ENCODE measurements at regions not wholly inside any gene's neighbourhood (a gene's known extent, or its start where the extent isn't known, plus 50 kb on each side); places are given as distances from the start of the nearest gene placed in this dataset.

DNA sequence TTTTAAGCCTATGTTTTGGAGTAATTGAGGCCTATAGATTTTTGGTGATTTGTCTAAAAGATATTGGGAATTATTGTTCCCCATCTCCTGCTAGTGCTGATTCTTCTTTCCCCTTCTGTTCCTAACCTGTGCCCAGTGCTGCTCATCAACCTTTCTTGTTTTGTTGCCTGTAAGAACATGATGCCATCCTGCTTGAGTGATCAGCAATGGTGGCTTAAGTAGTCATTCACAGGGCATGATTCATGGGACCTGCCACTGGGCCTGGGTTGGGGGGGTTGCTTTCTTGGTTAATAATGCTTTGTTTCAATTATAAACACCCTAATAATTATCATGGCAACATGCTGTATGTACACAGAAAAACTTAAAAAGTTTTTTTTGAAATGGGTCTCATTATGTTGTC is 562.9 kb upstream of the SETBP1 start:
- no TSS peak for BruUV-seq (replicated peaks)
- Histone ChIP-seq H3K79me2 (ENCODE audit: insufficient read depth, low read length) (no peaks in the 10 kb centered on the region), H3K9me3 (ENCODE audit: control insufficient read depth in 1 of 2, insufficient read depth in 1 of 2, low read depth in 1 of 2, low read length in 2 of 2) (peaks cover 0 to 27% of the 10 kb centered on the region in 2 experiments; a peak in 2 of 4 replicates), H3K27me3 (ENCODE audit: insufficient read depth, low read length) (no peaks in the 10 kb centered on the region), H3K4me1 (ENCODE audit: control insufficient read depth in 1 of 2, insufficient read depth in 2 of 2, low read length in 2 of 2) (no peaks in the 10 kb centered on the region), H3K36me3 (ENCODE audit: control insufficient read depth in 1 of 2, insufficient read depth in 2 of 2, low read length in 2 of 2) (no peaks in the 10 kb centered on the region), H3K9ac (ENCODE audit: low read length) (no peak overlapping the region), H3K9me2 (ENCODE audit: insufficient read depth) (no peaks in the 10 kb centered on the region), H3K4me2 (ENCODE audit: low read length) (no peak overlapping the region), H2AFZ (ENCODE audit: low read depth, low read length, poor library complexity, severe bottlenecking) (no peak overlapping the region), H3K27ac (ENCODE audit: low read depth, low read length) (no peak overlapping the region), H4K20me1 (ENCODE audit: insufficient read depth) (no peaks in the 10 kb centered on the region), H3K4me3 (replicated peaks in 1 of 2; ENCODE audit: low read depth in 1 of 2, low read length in 2 of 2) (no peak overlapping the region)
- RAD21 ChIA-PET (ENCODE audit: low non-redundant PET in 1 of 2, low total read pairs in 2 of 2, uncharacterized antibody in 2 of 2, unreplicated experiment in 2 of 2): no interaction called here
- no peak for DNase-seq (ENCODE audit: low read depth, low spot score)
- no peak for ATAC-seq
- intact Hi-C loops (cut with micrococcal nuclease): no loop called here
- no peak for TF ChIP-seq ZNF274 (IDR thresholded peaks at IDR 0.05; ENCODE audit: low read depth, low read length)
- no peak for TF ChIP-seq EGR1 (IDR thresholded peaks at IDR 0.05; ENCODE audit: low read depth)
- TF ChIP-seq EZH2 (IDR thresholded peaks at IDR 0.05): no peak
- no peak for TF ChIP-seq YY1 (IDR thresholded peaks at IDR 0.05; ENCODE audit: extremely low read depth, insufficient replicate concordance, low read depth, low read length)
- POLR2A ChIA-PET: no interaction called here
- CTCF ChIA-PET: no interaction called here

DNA sequence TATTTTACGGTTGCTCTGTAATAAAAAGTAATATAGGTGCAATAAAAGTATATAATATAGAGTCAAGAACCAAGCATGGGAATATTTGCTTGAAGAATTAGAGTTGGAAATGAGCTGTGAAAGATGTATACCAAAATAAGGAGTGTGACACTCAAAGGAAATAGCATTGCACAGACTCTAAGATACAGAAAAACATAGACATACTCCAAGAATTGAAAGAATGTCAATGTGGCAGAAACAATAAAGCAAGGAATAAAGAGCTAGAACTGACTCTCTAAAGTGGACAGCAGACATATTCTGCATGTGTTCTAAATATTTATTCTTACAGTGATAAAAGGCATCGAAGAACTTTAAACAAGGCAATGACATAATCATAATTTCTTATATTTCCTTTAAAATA is 561.1 kb upstream of the SETBP1 start:
- no peak overlapping the region for H3K27ac ChIP-seq (ENCODE audit: low read depth, low read length)
- H3K36me3 ChIP-seq (ENCODE audit: control insufficient read depth in 1 of 2, insufficient read depth in 2 of 2, low read length in 2 of 2): no peaks in the 10 kb centered on the region
- CTCF ChIA-PET: no interaction called here
- no peaks in the 10 kb centered on the region for H3K4me1 ChIP-seq (ENCODE audit: control insufficient read depth in 1 of 2, insufficient read depth in 2 of 2, low read length in 2 of 2)
- H3K27me3 ChIP-seq (ENCODE audit: insufficient read depth, low read length): no peaks in the 10 kb centered on the region
- POLR2A ChIA-PET: no interaction called here
- no peaks in the 10 kb centered on the region for H3K79me2 ChIP-seq (ENCODE audit: insufficient read depth, low read length)
- intact Hi-C loops (cut with micrococcal nuclease): no loop called here
- H4K20me1 ChIP-seq (ENCODE audit: insufficient read depth): no peaks in the 10 kb centered on the region
- RAD21 ChIA-PET (ENCODE audit: low non-redundant PET in 1 of 2, low total read pairs in 2 of 2, uncharacterized antibody in 2 of 2, unreplicated experiment in 2 of 2): no interaction called here
- H3K9me2 ChIP-seq (ENCODE audit: insufficient read depth): no peaks in the 10 kb centered on the region
- DNase-seq (ENCODE audit: low read depth, low spot score) (no peak), ATAC-seq (no peak)
- no peak overlapping the region for H2AFZ ChIP-seq (ENCODE audit: low read depth, low read length, poor library complexity, severe bottlenecking)
- no peak overlapping the region for H3K4me3 ChIP-seq (replicated peaks in 1 of 2; ENCODE audit: low read depth in 1 of 2, low read length in 2 of 2)
- H3K9ac ChIP-seq (ENCODE audit: low read length): no peak overlapping the region
- peaks cover 5 to 22% of the 10 kb centered on the region in 2 experiments; a peak in 2 of 4 replicates for H3K9me3 ChIP-seq (ENCODE audit: control insufficient read depth in 1 of 2, insufficient read depth in 1 of 2, low read depth in 1 of 2, low read length in 2 of 2)
- H3K4me2 ChIP-seq (ENCODE audit: low read length): no peak overlapping the region
- BruUV-seq (replicated peaks): no TSS peak
- TF ChIP-seq POLR2A (IDR thresholded peaks at IDR 0.05; ENCODE audit: borderline replicate concordance, extremely low read depth, insufficient read depth, insufficient read length): no peak
- no peak for TF ChIP-seq EZH2 (IDR thresholded peaks at IDR 0.05)
- TF ChIP-seq EZH2phosphoT487 (IDR thresholded peaks at IDR 0.05; ENCODE audit: borderline replicate concordance): no peak
- TF ChIP-seq, protein P1, sequence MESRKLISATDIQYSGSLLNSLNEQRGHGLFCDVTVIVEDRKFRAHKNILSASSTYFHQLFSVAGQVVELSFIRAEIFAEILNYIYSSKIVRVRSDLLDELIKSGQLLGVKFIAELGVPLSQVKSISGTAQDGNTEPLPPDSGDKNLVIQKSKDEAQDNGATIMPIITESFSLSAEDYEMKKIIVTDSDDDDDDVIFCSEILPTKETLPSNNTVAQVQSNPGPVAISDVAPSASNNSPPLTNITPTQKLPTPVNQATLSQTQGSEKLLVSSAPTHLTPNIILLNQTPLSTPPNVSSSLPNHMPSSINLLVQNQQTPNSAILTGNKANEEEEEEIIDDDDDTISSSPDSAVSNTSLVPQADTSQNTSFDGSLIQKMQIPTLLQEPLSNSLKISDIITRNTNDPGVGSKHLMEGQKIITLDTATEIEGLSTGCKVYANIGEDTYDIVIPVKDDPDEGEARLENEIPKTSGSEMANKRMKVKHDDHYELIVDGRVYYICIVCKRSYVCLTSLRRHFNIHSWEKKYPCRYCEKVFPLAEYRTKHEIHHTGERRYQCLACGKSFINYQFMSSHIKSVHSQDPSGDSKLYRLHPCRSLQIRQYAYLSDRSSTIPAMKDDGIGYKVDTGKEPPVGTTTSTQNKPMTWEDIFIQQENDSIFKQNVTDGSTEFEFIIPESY (IDR thresholded peaks at IDR 0.05; ENCODE audit: extremely low read depth, insufficient replicate concordance, low read length): no peak
- TF ChIP-seq, protein P2, sequence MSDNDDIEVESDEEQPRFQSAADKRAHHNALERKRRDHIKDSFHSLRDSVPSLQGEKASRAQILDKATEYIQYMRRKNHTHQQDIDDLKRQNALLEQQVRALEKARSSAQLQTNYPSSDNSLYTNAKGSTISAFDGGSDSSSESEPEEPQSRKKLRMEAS (IDR thresholded peaks at IDR 0.05): no peak
- TF ChIP-seq FOSL1 (IDR thresholded peaks at IDR 0.05; ENCODE audit: low read depth): no peak
- TF ChIP-seq YY1 (IDR thresholded peaks at IDR 0.05; ENCODE audit: extremely low read depth, insufficient replicate concordance, low read depth, low read length): no peak
- TF ChIP-seq ELF1 (IDR thresholded peaks at IDR 0.05; ENCODE audit: borderline replicate concordance, low read depth): no peak
- TF ChIP-seq CEBPB (IDR thresholded peaks at IDR 0.05; ENCODE audit: low read depth): no peak
- no peak for TF ChIP-seq SIN3A (IDR thresholded peaks at IDR 0.05; ENCODE audit: low read depth)
- no peak for TF ChIP-seq TCF7L2 (IDR thresholded peaks at IDR 0.05; ENCODE audit: borderline replicate concordance, extremely low read depth, insufficient read depth, insufficient read length)
- TF ChIP-seq SRF (IDR thresholded peaks at IDR 0.05; ENCODE audit: low read depth): no peak
- TF ChIP-seq POLR2AphosphoS5 (IDR thresholded peaks at IDR 0.05; ENCODE audit: low read depth, low read length): no peak

Measured in HCT116 (cell line).